Dermis microvascular lymphatic vessel endothelial cell (primary cell): ENCODE measurements at regions not wholly inside any gene's neighbourhood (a gene's known extent, or its start where the extent isn't known, plus 50 kb on each side); places are given as distances from the start of the nearest gene placed in this dataset.

Experiments
- DNase-seq, 2 donors: peaks; one replicate each; pipeline versions ENCODE4 v3.0.0 to v3.0.0-alpha.2; 2010; ENCODE audit warnings: low read depth in 2 of 2

- no peak for DNase-seq
Observed at GRCh38 chr3:21801631-21802030, 50.6 kb upstream of the ZNF385D start.

- no peak for DNase-seq
Observed at GRCh38 chr3:21803604-21804003, 52.6 kb upstream of the ZNF385D start.

GRCh38 chr3:21804330-21804729, 53.3 kb upstream of the ZNF385D start:
- no peak for DNase-seq

- no peak for DNase-seq
Observed at GRCh38 chr3:21806733-21807132, 55.7 kb upstream of the ZNF385D start.

- no peak for DNase-seq
Observed at GRCh38 chr3:21825684-21826083, 74.7 kb upstream of the ZNF385D start.

GRCh38 chr3:21826416-21826815, 75.4 kb upstream of the ZNF385D start:
- no peak for DNase-seq

GRCh38 chr3:21830541-21830940, 79.5 kb upstream of the ZNF385D start:
- no peak for DNase-seq

- no peak for DNase-seq
Observed at GRCh38 chr3:21835264-21835663, 84.3 kb upstream of the ZNF385D start.

- no peak for DNase-seq
Observed at GRCh38 chr3:21836227-21836626, 85.2 kb upstream of the ZNF385D start.

GRCh38 chr3:21839176-21839575, 88.2 kb upstream of the ZNF385D start:
- DNase-seq, result no peak

GRCh38 chr3:21839592-21839991, 88.6 kb upstream of the ZNF385D start:
- DNase-seq, result no peak

- no peak for DNase-seq
Observed at GRCh38 chr3:21847005-21847404, 96.0 kb upstream of the ZNF385D start.

GRCh38 chr3:21859124-21860081, 108.4 kb upstream of the ZNF385D start:
- peak; percentile 1 to 6 for DNase-seq

- DNase-seq, result no peak
Observed at GRCh38 chr3:21860082-21860475, 109.1 kb upstream of the ZNF385D start.

- DNase-seq, result no peak
Observed at GRCh38 chr3:21860657-21861056, 109.6 kb upstream of the ZNF385D start.

GRCh38 chr3:21876782-21877181, 125.8 kb upstream of the ZNF385D start:
- no peak for DNase-seq

GRCh38 chr3:21877214-21877754, 126.3 kb upstream of the ZNF385D start:
- no peak for DNase-seq

- DNase-seq, result no peak
Observed at GRCh38 chr3:21879184-21879886, 128.3 kb upstream of the ZNF385D start.

GRCh38 chr3:21888656-21889055, 137.6 kb upstream of the ZNF385D start:
- DNase-seq, result no peak

- DNase-seq, result no peak
Observed at GRCh38 chr3:21889166-21889565, 138.2 kb upstream of the ZNF385D start.

GRCh38 chr3:21892104-21892503, 141.1 kb upstream of the ZNF385D start:
- DNase-seq, result no peak

- no peak for DNase-seq
Observed at GRCh38 chr3:21893242-21893641, 142.2 kb upstream of the ZNF385D start.
